ENCODE measurements at regions not wholly inside any gene's neighbourhood (a gene's known extent, or its start where the extent isn't known, plus 50 kb on each side); places are given as distances from the start of the nearest gene placed in this dataset.

- no peak for TF ChIP-seq CTCF (IDR thresholded peaks at IDR 0.05)
- no peak for TF ChIP-seq POLR2A (IDR thresholded peaks at IDR 0.05)
Observed at GRCh38 chr3:182435860-182436259, 357.4 kb upstream of the ATP11B start.

Data from uterus (tissue), 2 donors.